H1 (cell line): ENCODE measurements at regions not wholly inside any gene's neighbourhood (a gene's known extent, or its start where the extent isn't known, plus 50 kb on each side); places are given as distances from the start of the nearest gene placed in this dataset.

Experiments used
- CTCF ChIA-PET: fragments of 300-600 bp; sonication (Branson Sonifier 250); formaldehyde crosslinking; loops from one replicate; lab custom pipeline; 2021; ENCODE audit not compliant: partially characterized antibody; lab: Charles Lee
- POLR2A ChIA-PET: fragments of 300-600 bp; sonication (Branson Sonifier 250); formaldehyde crosslinking; loops from one replicate; lab custom pipeline; 2021; ENCODE audit warnings: inconsistent platforms; ENCODE audit not compliant: partially characterized antibody; lab: Charles Lee
- DNase-seq, 2 experiments: peaks; one replicate each; pipeline versions ENCODE4 v3.0.0 to v3.0.0-alpha.2; 2010 to 2022; ENCODE audit warnings: low spot score in 2 of 2, low read depth in 1 of 2, mixed read lengths in 1 of 2
- FAIRE-seq: peaks from 2 replicates; lab custom pipeline; 2011; peaks lifted over from hg19 to GRCh38; lab: Jason Lieb, UNC
- H2AFZ ChIP-seq: 2 replicates; pipeline ENCODE4 v1.8.1; 2012; ENCODE audit warnings: low read length, inconsistent platforms
- H2AK5ac ChIP-seq: 2 replicates; pipeline ENCODE4 v1.6.1; 2013; ENCODE audit warnings: low read depth, low read length
- H2BK120ac ChIP-seq: replicated peaks from 2 replicates; pipeline ENCODE3; 2013; ENCODE audit warnings: low read depth, low read length, inconsistent platforms
- H2BK12ac ChIP-seq: 2 replicates; pipeline ENCODE4 v1.6.1; 2013; ENCODE audit warnings: low read depth, low read length
- H2BK15ac ChIP-seq: 2 replicates; pipeline ENCODE4 v1.6.1; 2013; ENCODE audit warnings: low read length
- H2BK20ac ChIP-seq: 2 replicates; pipeline ENCODE4 v1.6.1; 2013; ENCODE audit warnings: low read length
- H2BK5ac ChIP-seq: 2 replicates; pipeline ENCODE4 v1.6.1; 2013; ENCODE audit warnings: low read depth, low read length
- H3K14ac ChIP-seq: 2 replicates; pipeline ENCODE4 v1.6.1; 2013; ENCODE audit warnings: inconsistent platforms; ENCODE audit not compliant: insufficient read length
- H3K18ac ChIP-seq: 2 replicates; pipeline ENCODE4 v1.6.1; 2013; ENCODE audit warnings: low read length; ENCODE audit errors: extremely low read depth
- H3K23ac ChIP-seq: 2 replicates; pipeline ENCODE4 v1.6.1; 2013; ENCODE audit warnings: inconsistent platforms; ENCODE audit not compliant: insufficient read length
- H3K23me2 ChIP-seq: 2 replicates; pipeline ENCODE4 v1.6.1; 2013; ENCODE audit warnings: low read depth, low read length
- H3K27ac ChIP-seq: 2 replicates; pipeline ENCODE4 v1.6.1; 2011; ENCODE audit warnings: low read depth, low read length, inconsistent platforms
- H3K27me3 ChIP-seq, 4 experiments: replicated peaks in 1 of 4; 1 replicate in 1 of 4; 2 replicates in 3 of 4; pipeline versions ENCODE4 v1.6.1 to v1.8.1; 2011 to 2013; ENCODE audit warnings: low read length in 3 of 4, mild to moderate bottlenecking in 3 of 4, inconsistent platforms in 2 of 4, mixed read lengths in 2 of 4, moderate library complexity in 1 of 4; ENCODE audit not compliant: control insufficient read depth in 3 of 4, insufficient read depth in 3 of 4; ENCODE audit errors: extremely low read depth in 1 of 4
- H3K36me3 ChIP-seq, 4 experiments: 2 replicates each; pipeline versions ENCODE4 v1.6.1 to v1.8.1; 2011 to 2013; ENCODE audit warnings: mild to moderate bottlenecking in 4 of 4, low read length in 3 of 4, moderate library complexity in 2 of 4, control low read depth in 1 of 4, inconsistent platforms in 1 of 4; ENCODE audit not compliant: insufficient read depth in 4 of 4, control insufficient read depth in 2 of 4
- H3K4ac ChIP-seq: replicated peaks from 2 replicates; pipeline ENCODE3; 2013; ENCODE audit warnings: low read length, low read depth, mixed read lengths, inconsistent platforms; ENCODE audit not compliant: insufficient read length
- H3K4me1 ChIP-seq, 4 experiments: replicated peaks in 1 of 4; 1 replicate in 1 of 4; 2 replicates in 3 of 4; pipeline versions ENCODE4 v1.6.1 to v1.8.1; 2011 to 2013; ENCODE audit warnings: low read length in 3 of 4, inconsistent platforms in 2 of 4, mixed read lengths in 1 of 4; ENCODE audit not compliant: insufficient read depth in 4 of 4, control insufficient read depth in 3 of 4
- H3K4me2 ChIP-seq, 2 experiments: 2 replicates each; pipeline versions ENCODE4 v1.6.1 to v1.8.1; 2011 to 2013; ENCODE audit warnings: low read depth in 2 of 2, low read length in 2 of 2, control low read depth in 1 of 2, inconsistent platforms in 1 of 2, mild to moderate bottlenecking in 1 of 2; ENCODE audit not compliant: insufficient read depth in 1 of 2
- H3K4me3 ChIP-seq, 4 experiments: fragments of 200-600, 300-600 bp in 1 of 4; sonication (generic), shearing (Covaris generic), sonication (Bioruptor Twin) in 1 of 4; 2 replicates each; pipeline versions ENCODE4 v1.5.1 to v1.8.1; 2011 to 2016; ENCODE audit warnings: low read length in 4 of 4, low read depth in 3 of 4, control low read depth in 2 of 4, inconsistent platforms in 2 of 4, mild to moderate bottlenecking in 2 of 4, mixed read lengths in 1 of 4, moderate library complexity in 1 of 4; ENCODE audit not compliant: insufficient read depth in 2 of 4; ENCODE audit errors: extremely low read depth in 1 of 4
- H3K56ac ChIP-seq: replicated peaks from 2 replicates; pipeline ENCODE3; 2013; ENCODE audit warnings: low read depth, mild to moderate bottlenecking, mixed read lengths, low read length, inconsistent platforms; ENCODE audit not compliant: insufficient read length
- H3K79me1 ChIP-seq: 2 replicates; pipeline ENCODE4 v1.6.1; 2013; ENCODE audit warnings: low read depth, low read length, control low read depth
- H3K79me2 ChIP-seq, 2 experiments: 2 replicates each; pipeline versions ENCODE4 v1.6.1 to v1.8.1; 2012 to 2013; ENCODE audit warnings: low read length in 2 of 2, mild to moderate bottlenecking in 2 of 2, inconsistent platforms in 1 of 2; ENCODE audit not compliant: insufficient read depth in 2 of 2, control insufficient read depth in 1 of 2
- H3K9ac ChIP-seq, 4 experiments: replicated peaks in 1 of 4; 1 replicate in 1 of 4; 2 replicates in 3 of 4; pipeline versions ENCODE4 v1.6.1 to v1.8.1; 2011 to 2013; ENCODE audit warnings: low read depth in 3 of 4, low read length in 3 of 4, control low read depth in 2 of 4, mild to moderate bottlenecking in 2 of 4, moderate library complexity in 2 of 4, inconsistent platforms in 1 of 4; ENCODE audit errors: extremely low read depth in 1 of 4
- H3K9me3 ChIP-seq, 2 experiments: 2 replicates each; pipeline versions ENCODE4 v1.6.1 to v1.8.1; 2012 to 2013; ENCODE audit warnings: mild to moderate bottlenecking in 2 of 2, moderate library complexity in 2 of 2, control low read depth in 1 of 2, inconsistent platforms in 1 of 2, low read depth in 1 of 2, low read length in 1 of 2, mixed read lengths in 1 of 2; ENCODE audit not compliant: insufficient read depth in 2 of 2
- H4K20me1 ChIP-seq, 2 experiments: replicated peaks in 1 of 2; 2 replicates each; pipeline versions ENCODE3 to v1.8.1; 2011 to 2013; ENCODE audit warnings: inconsistent platforms in 2 of 2, low read length in 2 of 2, mild to moderate bottlenecking in 1 of 2; ENCODE audit not compliant: insufficient read depth in 2 of 2, control insufficient read depth in 1 of 2
- H4K5ac ChIP-seq: 2 replicates; pipeline ENCODE4 v1.6.1; 2013; ENCODE audit warnings: low read length, low read depth, mixed read lengths, inconsistent platforms; ENCODE audit not compliant: insufficient read length
- H4K8ac ChIP-seq: 2 replicates; pipeline ENCODE4 v1.8.0; 2013; ENCODE audit warnings: mild to moderate bottlenecking, moderate library complexity, low read length, inconsistent platforms; ENCODE audit not compliant: insufficient read depth; ENCODE audit errors: extremely low read depth
- H4K91ac ChIP-seq: replicated peaks from 2 replicates; pipeline ENCODE3; 2013; ENCODE audit warnings: low read length, mixed read lengths, inconsistent platforms; ENCODE audit not compliant: insufficient read length
- ASH2L ChIP-seq: fragments of 200-600, 300-600 bp; sonication (generic); IDR thresholded peaks from one replicate; pipeline ENCODE4 v1.7.1; 2017; ENCODE audit warnings: low read length
- BCL11A ChIP-seq, 2 experiments: IDR thresholded peaks; one replicate each; pipeline ENCODE4 v1.6.1; 2011; ENCODE audit warnings: low read depth in 2 of 2, low read length in 2 of 2, mild to moderate bottlenecking in 2 of 2
- CHD1 ChIP-seq: IDR thresholded peaks from 2 replicates; pipeline ENCODE4 v1.6.1; 2012; ENCODE audit warnings: low read depth, low read length, improper control_type of control experiment
- CHD2 ChIP-seq: IDR thresholded peaks from 2 replicates; pipeline ENCODE4 v1.6.1; 2012; ENCODE audit warnings: low read length, improper control_type of control experiment
- EGR1 ChIP-seq: IDR thresholded peaks from 2 replicates; pipeline ENCODE4 v1.6.1; 2011; ENCODE audit warnings: low read depth, low read length, borderline replicate concordance
- HDAC6 ChIP-seq: IDR thresholded peaks from one replicate; pipeline ENCODE4 v1.7.1; 2012; ENCODE audit warnings: low read depth, mild to moderate bottlenecking, inconsistent platforms, low read length, moderate library complexity
- PHF8 ChIP-seq: fragments of 200-600 bp; sonication (generic); conservative IDR thresholded peaks from 2 replicates; pipeline ENCODE4 v1.7.1; 2012; ENCODE audit warnings: low read depth, mild to moderate bottlenecking, inconsistent platforms, low read length, moderate library complexity
- POU5F1 ChIP-seq: IDR thresholded peaks from 2 replicates; pipeline ENCODE4 v1.6.1; 2011; ENCODE audit warnings: low read depth, mild to moderate bottlenecking, low read length, moderate library complexity
- RBBP5 ChIP-seq: IDR thresholded peaks from 2 replicates; pipeline ENCODE4 v1.7.1; 2012; ENCODE audit warnings: low read depth, mild to moderate bottlenecking, inconsistent platforms, low read length, moderate library complexity, borderline replicate concordance
- RNF2 ChIP-seq: fragments of 200-900, 300-1000 bp; sonication (generic); IDR thresholded peaks from 2 replicates; pipeline ENCODE4 v1.7.1; 2016; ENCODE audit warnings: borderline replicate concordance, low read depth, mild to moderate bottlenecking, antibody characterized with exemption, low read length; ENCODE audit not compliant: poor library complexity, severe bottlenecking; ENCODE audit errors: missing control alignments
- RXRA ChIP-seq: IDR thresholded peaks from 2 replicates; pipeline ENCODE4 v1.6.1; 2011; ENCODE audit warnings: low read depth, mild to moderate bottlenecking, low read length, moderate library complexity; ENCODE audit not compliant: insufficient read depth
- SRF ChIP-seq: IDR thresholded peaks from 2 replicates; pipeline ENCODE4 v1.6.1; 2011; ENCODE audit warnings: mild to moderate bottlenecking, low read depth, low read length, moderate library complexity
- TAF1 ChIP-seq: IDR thresholded peaks from 2 replicates; pipeline ENCODE4 v1.6.1; 2011; ENCODE audit warnings: mild to moderate bottlenecking, low read depth, low read length
- TAF7 ChIP-seq: optimal IDR thresholded peaks from 2 replicates; pipeline ENCODE3; 2011; ENCODE audit warnings: low read depth, mild to moderate bottlenecking, inconsistent platforms, low read length, moderate library complexity, borderline replicate concordance
- TCF12 ChIP-seq: IDR thresholded peaks from 2 replicates; pipeline ENCODE4 v1.6.1; 2011; ENCODE audit warnings: low read depth, mild to moderate bottlenecking, low read length
- TEAD4 ChIP-seq: IDR thresholded peaks from 2 replicates; pipeline ENCODE4 v1.6.1; 2012; ENCODE audit warnings: low read depth, low read length, inconsistent platforms, mixed read lengths
- WGBS, 2 experiments: shearing (Covaris generic) in 1 of 2; methylation state at CpG; one replicate each; pipeline versions ENCODE4 v1.1.6 to v1.1.7; 2013 to 2015; ENCODE audit warnings: low lambda C conversion rate in 2 of 2, mixed read lengths in 2 of 2, inconsistent platforms in 1 of 2, low coverage in 1 of 2, missing lambda C conversion rate in 1 of 2; ENCODE audit not compliant: insufficient replicate concordance in 2 of 2, insufficient coverage in 1 of 2, insufficient read length in 1 of 2; ENCODE audit errors: extremely low coverage in 1 of 2, missing lambda C conversion rate in 1 of 2; 5-methylcytosine and 5-hydroxymethylcytosine counted together

- 0 out of 7 replicates have a peak, but pooled peaks cover 0 to 2% (median 0%) of the 10 kb centered on the region in 4 experiments for H3K4me1 ChIP-seq
- H3K27ac ChIP-seq = no peak overlapping the region
- H2AFZ ChIP-seq = no peak overlapping the region
- peaks cover 0 to 3% (median 0%) of the 10 kb centered on the region in 4 experiments; a peak in 2 of 8 replicates for H3K36me3 ChIP-seq
- CTCF ChIA-PET = interaction anchor here (0.7 to 4.1 kb wide), 26 partner anchors 8 to 456 kb away, joined by 3 to 52 read pairs (median 4); no protein-coding TSS in a partner anchor
- H3K56ac ChIP-seq = no peak overlapping the region
- H4K91ac ChIP-seq = no peak overlapping the region
- H2AK5ac ChIP-seq = no peak overlapping the region
- H3K4ac ChIP-seq = no peak overlapping the region
- H3K18ac ChIP-seq = no peak overlapping the region
- H3K9me3 ChIP-seq = peaks cover 10 to 13% of the 10 kb centered on the region in 2 experiments; a peak in 2 of 4 replicates
- no peak overlapping the region for H3K4me3 ChIP-seq
- H3K23ac ChIP-seq = no peak overlapping the region
- no peak overlapping the region for H3K14ac ChIP-seq
- no peaks in the 10 kb centered on the region for H3K23me2 ChIP-seq
- no peaks in the 10 kb centered on the region for H3K27me3 ChIP-seq
- POLR2A ChIA-PET = no interaction called here
- DNase-seq (no peak), FAIRE-seq (no peak)
- WGBS, 2 experiments = 95% methylated on average over 3 of the region's 3 CpGs; no CpG with 5 or more reads in 1 of the 2 experiments
- no peak overlapping the region for H4K5ac ChIP-seq
- no peaks in the 10 kb centered on the region for H3K79me2 ChIP-seq
- no peak overlapping the region for H2BK15ac ChIP-seq
- H2BK5ac ChIP-seq = no peak overlapping the region
- no peak overlapping the region for H3K4me2 ChIP-seq
- no peaks in the 10 kb centered on the region for H3K79me1 ChIP-seq
- no peak overlapping the region for H2BK12ac ChIP-seq
- no peak overlapping the region for H2BK20ac ChIP-seq
- no peak overlapping the region for H3K9ac ChIP-seq
- no peaks in the 10 kb centered on the region for H4K20me1 ChIP-seq
- H4K8ac ChIP-seq = no peak overlapping the region
- no peak overlapping the region for H2BK120ac ChIP-seq
- TF ChIP-seq RBBP5 (no peak), RNF2 (no peak), RXRA (no peak), TAF7 (no peak), ASH2L (no peak), PHF8 (no peak), SRF (no peak), BCL11A (IDR thresholded peaks at IDR 0.05; ENCODE audit: low read depth in 2 of 2, low read length in 2 of 2) (no peak), TCF12 (no peak), CHD1 (no peak), TEAD4 (no peak), HDAC6 (no peak), EGR1 (no peak), POU5F1 (no peak), CHD2 (no peak), TAF1 (no peak)
These were observed 168.7 kb upstream of the LYZL1 start for GRCh38 chr10:29120216-29120615.
